ENCODE measurements at regions not wholly inside any gene's neighbourhood (a gene's known extent, or its start where the extent isn't known, plus 50 kb on each side); places are given as distances from the start of the nearest gene placed in this dataset.
"Not testable (repeated sequence)": the region's sequence is repeated elsewhere in the genome, so short reads cannot be mapped to it uniquely, and the experiment has no call there.

GRCh38 chr10:29713450-29713849 is 78.7 kb upstream of the SVIL start:
- DNase-seq, result no peak

- DNase-seq, result no peak
Observed at GRCh38 chr10:29712108-29712507, 77.3 kb upstream of the SVIL start.

- DNase-seq, result no peak
Observed at GRCh38 chr10:29710128-29710527, 75.4 kb upstream of the SVIL start.

DNA sequence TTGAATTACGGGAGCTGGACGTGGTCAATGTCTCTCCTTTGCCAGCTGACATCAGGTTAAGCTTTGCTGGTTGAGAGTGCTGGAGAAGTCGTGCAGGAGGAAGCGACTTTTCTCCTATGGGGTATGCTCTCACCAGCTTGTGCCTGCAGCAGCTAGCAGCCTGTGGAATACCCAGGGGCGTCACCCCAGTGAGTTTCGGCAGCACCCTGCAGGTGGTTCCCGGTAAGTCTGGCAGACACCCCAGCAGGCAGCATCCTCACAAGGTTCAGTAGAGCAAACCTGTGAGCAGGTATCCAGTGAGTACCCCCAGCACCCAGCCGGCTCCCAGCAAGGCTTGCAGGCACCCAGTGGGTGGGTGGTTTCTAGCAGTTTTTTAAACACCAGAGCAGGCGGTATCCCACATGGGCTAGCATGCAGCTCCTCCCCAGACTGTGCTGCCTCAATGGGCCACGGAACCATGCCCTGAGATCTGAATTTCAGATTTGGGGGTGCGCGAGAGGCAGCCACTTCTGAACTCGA is 74.8 kb upstream of the SVIL start:
- DNase-seq, result no peak

DNA sequence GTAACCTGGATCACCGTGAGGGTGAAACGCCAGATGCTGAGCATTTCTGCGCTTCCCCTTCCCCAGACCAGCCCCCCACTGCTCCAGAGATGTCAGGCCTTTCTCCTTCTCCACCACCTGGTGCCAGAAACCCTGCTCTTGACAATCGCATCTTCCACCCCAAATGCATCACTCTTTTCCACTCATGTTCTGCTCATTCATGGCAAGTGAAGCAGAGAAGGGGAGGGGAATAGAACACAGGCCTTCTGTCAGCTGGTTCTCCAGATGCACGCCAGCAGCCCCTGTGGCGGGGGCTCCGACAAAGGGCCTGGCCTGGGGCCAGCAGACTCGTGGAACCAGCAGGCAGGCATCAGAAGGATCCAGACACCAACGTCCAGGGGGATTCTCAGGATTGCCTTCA is 68.5 kb upstream of the SVIL start:
- DNase-seq, result no peak

DNA sequence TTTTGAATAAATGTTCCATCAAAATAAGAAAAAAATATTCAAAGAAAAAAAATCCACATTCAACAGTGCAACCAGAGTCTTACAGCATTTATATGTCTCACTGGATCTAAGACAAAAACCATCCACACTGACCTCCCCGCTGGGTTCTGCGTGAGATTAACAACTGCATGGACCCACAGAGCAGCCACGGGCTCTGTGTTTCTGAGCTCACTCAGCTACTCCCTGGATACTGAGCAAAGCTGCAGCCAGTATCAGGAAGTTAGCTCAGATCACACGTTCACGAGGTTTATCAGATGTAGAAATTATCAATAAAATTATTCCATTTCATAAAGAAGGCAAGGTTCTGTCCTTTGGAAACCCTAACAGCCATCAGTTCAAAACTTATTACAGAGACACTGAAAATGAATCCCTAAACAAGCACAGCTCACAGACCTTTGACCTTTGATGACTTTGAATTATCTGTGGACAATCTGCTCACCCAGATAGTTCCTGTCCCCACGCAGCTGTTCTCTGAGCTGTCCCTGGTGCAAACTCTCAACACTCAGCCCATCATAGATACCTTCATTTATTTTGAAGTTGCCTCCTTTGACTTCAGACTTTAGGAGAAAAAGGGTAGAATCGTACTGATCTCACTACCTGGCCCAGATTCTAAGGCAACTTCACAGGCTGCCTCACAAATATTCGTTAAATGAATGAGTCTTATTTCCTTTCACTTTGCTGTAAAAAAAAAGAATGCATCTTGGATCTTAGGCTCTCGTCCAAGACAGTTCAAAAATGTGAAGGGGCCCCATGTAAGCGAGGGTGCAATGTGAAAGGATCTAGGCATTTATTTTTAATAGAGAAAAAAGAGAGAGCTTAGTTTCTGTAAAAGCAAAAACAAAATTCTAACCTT is 67.7 kb upstream of the SVIL start:
- no peak for DNase-seq

GRCh38 chr10:29701306-29701705 is 66.5 kb upstream of the SVIL start:
- no peak for DNase-seq

DNA sequence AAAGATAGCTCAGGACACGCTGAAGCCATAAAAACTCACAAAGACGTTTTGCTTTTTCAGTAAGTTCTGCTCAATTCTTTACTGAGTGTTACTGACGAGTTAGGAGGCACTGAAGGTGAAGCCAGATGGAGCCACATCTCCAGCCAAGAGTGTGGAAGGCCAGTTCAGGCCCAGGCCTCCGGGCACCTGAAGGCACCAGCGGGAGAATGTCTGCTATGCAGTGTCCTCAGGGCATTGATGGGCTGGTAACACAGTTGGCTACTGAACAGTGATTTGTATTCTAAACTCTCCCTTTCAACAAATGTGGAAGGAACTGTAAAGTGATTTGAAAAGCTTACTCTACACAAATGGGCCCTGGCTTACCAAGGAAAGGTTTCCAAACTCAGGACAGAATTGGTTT is 64.8 kb upstream of the SVIL start:
- DNase-seq, result no peak

GRCh38 chr10:29698773-29699490 is 64.2 kb upstream of the SVIL start:
- no peak for DNase-seq

GRCh38 chr10:29696581-29696980 is 61.8 kb upstream of the SVIL start:
- DNase-seq, result not testable (repeated sequence)

DNA sequence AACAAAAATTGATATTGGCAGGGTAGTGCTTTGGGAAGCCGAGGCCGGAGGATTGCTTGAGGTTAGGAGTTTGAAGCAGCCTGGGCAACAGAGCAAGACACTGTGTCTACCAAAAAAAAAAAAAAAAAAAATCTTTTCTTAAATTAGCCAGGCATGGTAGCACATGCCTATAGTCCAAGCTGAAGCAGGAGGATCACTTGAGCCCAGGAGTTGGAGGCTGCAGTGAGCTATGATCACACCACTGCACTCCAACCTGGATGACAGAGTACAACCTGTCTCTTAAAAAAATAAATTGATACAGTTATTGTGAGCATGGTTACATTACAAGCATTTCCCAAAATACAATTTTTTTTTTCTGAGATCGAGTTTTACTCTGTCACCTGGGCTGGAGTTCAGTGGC is 59.4 kb upstream of the SVIL start:
- DNase-seq, result no peak

DNA sequence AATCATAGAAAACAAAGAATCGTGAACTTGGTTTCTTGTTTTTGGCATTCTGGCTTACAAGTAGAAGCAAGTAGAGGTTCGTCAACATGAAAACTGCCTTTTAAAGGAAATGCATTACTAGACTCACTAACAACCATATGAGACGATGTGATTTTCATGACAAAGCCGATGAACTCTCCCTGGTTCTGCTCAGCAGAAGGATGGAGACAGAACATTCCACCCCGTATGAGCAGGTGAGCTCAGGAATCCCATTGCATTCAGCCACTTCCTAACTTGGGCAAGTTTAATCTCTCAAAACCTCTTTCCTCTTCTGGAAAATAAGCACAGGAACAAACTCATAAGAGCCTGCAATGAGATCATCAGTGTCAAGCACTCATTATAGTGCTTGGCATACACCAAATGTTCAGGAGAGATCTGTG is 57.4 kb upstream of the SVIL start:
- DNase-seq, result no peak

DNA sequence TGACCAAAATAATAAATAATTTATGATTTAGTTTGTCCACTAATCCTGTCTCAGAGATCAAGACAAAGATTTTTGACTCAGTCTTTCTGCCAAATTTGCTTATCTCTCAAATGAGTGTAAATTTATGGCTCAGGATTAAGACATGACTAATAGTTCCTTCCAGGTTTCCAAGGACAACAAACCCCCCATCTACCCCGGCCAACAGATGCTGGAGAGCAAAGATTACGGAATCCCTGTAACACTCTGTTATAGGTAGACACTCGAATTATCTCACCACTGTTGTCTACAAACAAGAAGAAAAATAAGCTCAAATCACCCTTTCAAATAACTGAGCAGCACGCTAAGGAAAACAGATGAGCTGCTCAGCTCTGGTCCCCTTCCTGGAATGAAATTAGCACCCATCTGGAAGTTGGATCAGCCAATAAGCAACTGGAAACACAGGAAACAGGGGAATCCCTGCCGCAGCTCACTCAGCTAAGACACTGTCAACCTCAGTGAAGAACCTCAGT is 56.8 kb upstream of the SVIL start:
- no peak for DNase-seq

- no peak for DNase-seq
Observed at GRCh38 chr10:29689001-29689400, 54.2 kb upstream of the SVIL start.

DNA sequence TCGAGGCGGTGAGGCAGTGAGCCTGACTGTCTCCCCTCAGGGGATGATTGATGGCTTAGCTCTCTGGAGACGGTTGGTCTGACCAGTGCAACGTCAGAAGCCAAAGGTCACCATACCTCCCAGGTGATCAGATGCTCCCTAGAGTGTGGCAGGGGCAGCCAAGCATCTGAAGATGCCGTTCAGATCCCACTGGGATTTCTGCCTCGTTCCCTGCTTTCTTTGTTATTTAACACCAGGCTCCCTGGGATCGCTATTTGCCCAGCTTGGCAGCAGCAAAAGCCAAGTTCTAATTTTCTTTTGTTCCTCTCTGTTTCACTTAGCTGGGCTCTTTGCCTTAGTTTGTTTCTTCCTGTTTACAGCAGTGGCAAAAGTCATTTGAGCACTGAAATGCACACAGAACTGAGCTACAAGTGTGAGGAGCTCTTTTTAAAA is 53.5 kb upstream of the SVIL start:
- DNase-seq, result no peak

- no peak for DNase-seq
Observed at GRCh38 chr10:29687421-29688164, 52.8 kb upstream of the SVIL start.

DNA sequence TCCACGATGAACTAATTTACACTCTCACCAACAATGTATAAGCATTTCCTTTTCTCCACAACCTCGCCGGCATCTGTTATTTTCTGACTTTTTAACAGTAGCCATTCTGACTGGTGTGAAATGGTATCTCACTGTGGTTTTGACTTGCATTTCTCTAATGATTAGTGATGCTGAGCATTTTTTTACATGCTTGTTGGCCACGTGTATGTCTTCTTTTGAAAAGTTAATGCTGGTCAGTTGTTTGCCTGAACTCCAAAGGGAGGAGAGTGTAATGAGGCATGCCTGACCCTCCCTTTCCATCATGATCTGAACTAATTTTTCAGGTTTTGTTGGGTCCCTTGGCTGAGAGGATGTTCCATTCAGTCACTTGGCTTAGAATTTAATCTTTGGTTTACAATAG is 50.7 kb upstream of the SVIL start:
- DNase-seq, result no peak
